ENCODE measurements at regions not wholly inside any gene's neighbourhood (a gene's known extent, or its start where the extent isn't known, plus 50 kb on each side); places are given as distances from the start of the nearest gene placed in this dataset.

DNA sequence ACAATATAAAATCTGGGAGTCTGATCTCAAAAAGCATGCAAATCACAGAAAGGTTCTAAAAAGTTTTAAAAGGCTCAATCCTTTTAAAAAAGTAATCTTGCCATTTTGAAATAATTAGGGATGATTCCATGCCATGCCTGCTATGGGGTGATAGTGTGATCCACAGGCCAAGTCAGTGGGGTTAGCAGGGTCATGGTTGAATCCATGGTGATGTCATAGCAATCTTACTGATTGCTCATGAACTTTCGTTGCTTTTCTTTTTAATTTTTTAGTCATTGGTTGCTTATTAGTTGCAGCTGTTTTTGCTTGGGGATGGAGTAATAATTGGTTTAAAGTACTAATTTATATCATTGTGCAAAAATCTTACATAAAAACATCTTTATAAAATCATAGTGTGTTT is 485.0 kb downstream of the ENC1 start:
- Mint-ChIP-seq H3K27ac (no peak overlapping the region), H3K4me3 (no peak overlapping the region), H3K9me3 (no peaks in the 10 kb centered on the region), H3K36me3 (no peaks in the 10 kb centered on the region), H3K27me3 (peaks cover 6 to 17% of the 10 kb centered on the region in 2 donors), H3K4me1 (no peaks in the 10 kb centered on the region)
- no peak overlapping the region for H3K27ac ChIP-seq (ENCODE audit: low read length)
- no peak overlapping the region for H3K4me3 ChIP-seq (ENCODE audit: control insufficient read depth in 1 of 2, extremely low read depth in 1 of 2, low read length in 1 of 2)
- no peaks in the 10 kb centered on the region for H3K9me3 ChIP-seq
- ChIA-PET CTCF (no interaction called here), POLR2A (no interaction called here)
- no peaks in the 10 kb centered on the region for H3K4me1 ChIP-seq (ENCODE audit: control insufficient read depth in 1 of 2, extremely low read depth in 1 of 2, insufficient read depth in 2 of 2, low read length in 2 of 2)
- no CpG with 5 or more reads among the region's 1 CpG for WGBS (ENCODE audit: insufficient coverage)
- DNase-seq (no peak), ATAC-seq (replicated peaks in 1 of 4) (no peak)
- H3K27me3 ChIP-seq (replicated peaks in 1 of 2; ENCODE audit: control insufficient read depth in 2 of 2, extremely low read depth in 1 of 2, insufficient read depth in 2 of 2, low read length in 1 of 2), result no peaks in the 10 kb centered on the region
- no peaks in the 10 kb centered on the region for H3K36me3 ChIP-seq (ENCODE audit: control insufficient read depth in 2 of 2, extremely low read depth in 1 of 2, insufficient read depth in 1 of 2, low read length in 1 of 2)

DNA sequence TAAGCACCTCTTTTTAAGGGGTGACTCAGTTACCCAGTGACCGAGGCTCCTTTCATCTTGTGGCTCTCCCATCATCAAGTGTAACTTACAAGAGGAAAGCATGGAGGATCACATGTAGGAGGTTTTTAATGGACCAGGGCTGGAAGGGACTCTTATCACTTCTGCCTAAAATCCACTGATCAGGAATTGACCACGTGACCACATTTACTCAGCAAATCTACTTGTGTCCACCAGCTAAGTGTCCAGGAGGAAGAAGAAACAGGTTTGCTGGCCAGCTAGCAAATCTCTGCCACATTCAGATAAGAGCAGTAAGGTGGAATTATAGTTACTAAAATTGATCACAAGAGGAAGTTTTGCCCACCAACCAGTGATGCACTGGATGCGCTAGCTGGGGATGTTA is 486.0 kb downstream of the ENC1 start:
- Mint-ChIP-seq H3K27me3 (peaks cover 9 to 21% of the 10 kb centered on the region in 2 donors), H3K4me1 (no peaks in the 10 kb centered on the region), H3K27ac (no peak overlapping the region), H3K9me3 (no peaks in the 10 kb centered on the region), H3K36me3 (no peaks in the 10 kb centered on the region), H3K4me3 (no peak overlapping the region)
- Histone ChIP-seq H3K4me3 (ENCODE audit: control insufficient read depth in 1 of 2, extremely low read depth in 1 of 2, low read length in 1 of 2) (no peak overlapping the region), H3K36me3 (ENCODE audit: control insufficient read depth in 2 of 2, extremely low read depth in 1 of 2, insufficient read depth in 1 of 2, low read length in 1 of 2) (no peaks in the 10 kb centered on the region), H3K27ac (ENCODE audit: low read length) (no peak overlapping the region), H3K4me1 (ENCODE audit: control insufficient read depth in 1 of 2, extremely low read depth in 1 of 2, insufficient read depth in 2 of 2, low read length in 2 of 2) (no peaks in the 10 kb centered on the region), H3K9me3 (no peaks in the 10 kb centered on the region), H3K27me3 (replicated peaks in 1 of 2; ENCODE audit: control insufficient read depth in 2 of 2, extremely low read depth in 1 of 2, insufficient read depth in 2 of 2, low read length in 1 of 2) (no peaks in the 10 kb centered on the region)
- CTCF ChIA-PET, result no interaction called here
- ATAC-seq (replicated peaks in 1 of 4), result no peak
- no peak for DNase-seq
- POLR2A ChIA-PET, result no interaction called here
- no CpG with 5 or more reads among the region's 3 CpGs for WGBS (ENCODE audit: insufficient coverage)

DNA sequence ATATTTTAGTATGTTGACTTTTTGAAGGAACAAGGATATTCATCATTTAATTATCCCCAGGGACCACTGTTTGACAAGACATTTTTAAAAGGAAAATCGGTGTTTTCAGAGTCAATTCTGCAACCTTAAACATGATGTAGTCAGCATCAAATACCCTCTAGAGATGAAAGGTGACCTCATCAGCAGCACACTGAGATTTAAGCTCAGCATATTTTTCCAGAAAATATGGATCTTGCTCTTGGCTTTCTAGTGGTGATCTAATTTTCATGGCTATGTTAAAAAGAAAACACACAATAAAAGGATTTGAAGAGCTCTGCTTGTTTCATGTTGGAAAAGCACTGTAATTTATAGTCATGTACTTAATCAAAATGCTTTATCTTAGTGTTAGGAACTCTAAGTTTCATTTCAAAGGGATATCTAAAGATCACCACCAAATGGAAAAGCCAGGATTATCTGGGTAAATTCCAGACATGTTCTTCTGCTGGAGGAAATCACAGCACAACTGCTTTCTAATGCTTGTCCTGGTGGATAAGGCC is 487.2 kb downstream of the ENC1 start:
- H3K4me1 Mint-ChIP-seq, result no peaks in the 10 kb centered on the region
- no peaks in the 10 kb centered on the region for H3K27me3 ChIP-seq (replicated peaks in 1 of 2; ENCODE audit: control insufficient read depth in 2 of 2, extremely low read depth in 1 of 2, insufficient read depth in 2 of 2, low read length in 1 of 2)
- no peak overlapping the region for H3K27ac Mint-ChIP-seq
- no peak for DNase-seq
- no peak for ATAC-seq (replicated peaks in 1 of 4)
- 50% methylated on average over 1 of the region's 1 CpG for WGBS (ENCODE audit: insufficient coverage)
- no peak overlapping the region for H3K27ac ChIP-seq (ENCODE audit: low read length)
- no peaks in the 10 kb centered on the region for H3K36me3 Mint-ChIP-seq
- no peaks in the 10 kb centered on the region for H3K9me3 ChIP-seq
- H3K4me3 ChIP-seq (ENCODE audit: control insufficient read depth in 1 of 2, extremely low read depth in 1 of 2, low read length in 1 of 2), result no peak overlapping the region
- peaks cover 9 to 16% of the 10 kb centered on the region in 2 donors for H3K27me3 Mint-ChIP-seq
- ChIA-PET POLR2A (interaction anchor here in 1 of 2 donors (0.5 kb wide), 1 partner anchor 1882 kb away, joined by 3 read pairs; no protein-coding TSS in a partner anchor), CTCF (no interaction called here)
- H3K36me3 ChIP-seq (ENCODE audit: control insufficient read depth in 2 of 2, extremely low read depth in 1 of 2, insufficient read depth in 1 of 2, low read length in 1 of 2), result no peaks in the 10 kb centered on the region
- H3K4me1 ChIP-seq (ENCODE audit: control insufficient read depth in 1 of 2, extremely low read depth in 1 of 2, insufficient read depth in 2 of 2, low read length in 2 of 2), result no peaks in the 10 kb centered on the region
- H3K4me3 Mint-ChIP-seq, result no peak overlapping the region
- H3K9me3 Mint-ChIP-seq, result no peaks in the 10 kb centered on the region

- no CpG with 5 or more reads among the region's 6 CpGs for WGBS (ENCODE audit: insufficient coverage)
- H3K9me3 ChIP-seq, result no peaks in the 10 kb centered on the region
- ChIA-PET CTCF (interaction anchor here in 1 of 2 donors (0.6 kb wide), 1 partner anchor 84 kb away, joined by 3 read pairs; no protein-coding TSS in a partner anchor), POLR2A (no interaction called here)
- no peaks in the 10 kb centered on the region for H3K27me3 ChIP-seq (replicated peaks in 1 of 2; ENCODE audit: control insufficient read depth in 2 of 2, extremely low read depth in 1 of 2, insufficient read depth in 2 of 2, low read length in 1 of 2)
- no peaks in the 10 kb centered on the region for H3K4me1 ChIP-seq (ENCODE audit: control insufficient read depth in 1 of 2, extremely low read depth in 1 of 2, insufficient read depth in 2 of 2, low read length in 2 of 2)
- Mint-ChIP-seq H3K9me3 (no peaks in the 10 kb centered on the region), H3K27ac (no peak overlapping the region), H3K4me1 (no peaks in the 10 kb centered on the region), H3K36me3 (no peaks in the 10 kb centered on the region), H3K27me3 (peaks cover 9 to 18% of the 10 kb centered on the region in 2 donors), H3K4me3 (no peak overlapping the region)
- no peak for ATAC-seq (replicated peaks in 1 of 4)
- H3K27ac ChIP-seq (ENCODE audit: low read length), result no peak overlapping the region
- no peak overlapping the region for H3K4me3 ChIP-seq (ENCODE audit: control insufficient read depth in 1 of 2, extremely low read depth in 1 of 2, low read length in 1 of 2)
- no peaks in the 10 kb centered on the region for H3K36me3 ChIP-seq (ENCODE audit: control insufficient read depth in 2 of 2, extremely low read depth in 1 of 2, insufficient read depth in 1 of 2, low read length in 1 of 2)
- no peak for DNase-seq
These were observed 487.8 kb downstream of the ENC1 start for GRCh38 chr5:74152625-74153254.

DNA sequence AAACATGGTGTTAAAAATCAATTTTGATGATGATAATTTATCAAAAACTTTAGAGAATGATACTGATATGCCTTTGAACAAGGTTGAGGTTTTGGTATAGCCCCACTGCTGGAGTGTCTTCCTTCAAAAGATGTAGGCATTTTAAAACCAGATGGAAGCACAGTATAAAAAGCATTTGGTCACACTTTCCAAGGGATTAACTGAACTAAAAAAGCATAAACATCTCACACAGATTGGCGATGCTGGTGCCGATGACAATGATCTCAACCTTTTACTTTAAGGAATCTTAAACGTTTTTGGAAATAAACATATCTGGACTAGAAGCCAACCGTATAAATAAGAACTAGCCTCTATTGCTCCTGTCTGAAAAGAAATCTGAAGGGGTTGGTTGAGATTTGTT is 488.4 kb downstream of the ENC1 start:
- ChIA-PET POLR2A (no interaction called here), CTCF (no interaction called here)
- no peak overlapping the region for H3K27ac Mint-ChIP-seq
- no peaks in the 10 kb centered on the region for H3K4me1 Mint-ChIP-seq
- peaks cover 9 to 18% of the 10 kb centered on the region in 2 donors for H3K27me3 Mint-ChIP-seq
- no peak for DNase-seq
- Histone ChIP-seq H3K36me3 (ENCODE audit: control insufficient read depth in 2 of 2, extremely low read depth in 1 of 2, insufficient read depth in 1 of 2, low read length in 1 of 2) (no peaks in the 10 kb centered on the region), H3K27me3 (replicated peaks in 1 of 2; ENCODE audit: control insufficient read depth in 2 of 2, extremely low read depth in 1 of 2, insufficient read depth in 2 of 2, low read length in 1 of 2) (no peaks in the 10 kb centered on the region), H3K9me3 (no peaks in the 10 kb centered on the region), H3K4me3 (ENCODE audit: control insufficient read depth in 1 of 2, extremely low read depth in 1 of 2, low read length in 1 of 2) (no peak overlapping the region), H3K4me1 (ENCODE audit: control insufficient read depth in 1 of 2, extremely low read depth in 1 of 2, insufficient read depth in 2 of 2, low read length in 2 of 2) (no peaks in the 10 kb centered on the region), H3K27ac (ENCODE audit: low read length) (no peak overlapping the region)
- no peaks in the 10 kb centered on the region for H3K9me3 Mint-ChIP-seq
- H3K36me3 Mint-ChIP-seq, result no peaks in the 10 kb centered on the region
- H3K4me3 Mint-ChIP-seq, result no peak overlapping the region
- 92% methylated on average over 2 of the region's 4 CpGs for WGBS (ENCODE audit: insufficient coverage)
- no peak for ATAC-seq (replicated peaks in 1 of 4)

DNA sequence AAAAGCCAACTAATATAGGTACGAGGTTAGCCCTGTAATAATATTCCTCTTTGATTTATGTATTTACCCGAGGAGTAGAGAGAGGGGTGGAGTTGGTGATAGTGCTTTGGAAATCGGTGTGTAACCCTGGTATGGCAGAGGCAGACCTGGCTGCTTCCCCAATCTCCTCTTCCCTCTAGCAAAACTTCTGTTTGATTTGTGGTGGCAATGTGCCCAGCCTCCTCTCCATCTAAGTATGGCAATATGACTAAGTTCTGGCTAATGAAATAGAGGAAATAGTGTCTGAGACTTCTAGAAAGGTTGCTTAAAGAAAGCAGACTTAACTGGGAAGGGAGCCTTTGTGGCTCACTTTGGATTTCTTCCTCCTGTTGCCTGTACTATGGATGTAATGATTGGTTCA is 491.1 kb downstream of the ENC1 start:
- Mint-ChIP-seq H3K27me3 (peaks cover 12 to 25% of the 10 kb centered on the region in 2 donors), H3K4me3 (no peak overlapping the region), H3K36me3 (no peaks in the 10 kb centered on the region), H3K27ac (no peak overlapping the region), H3K9me3 (no peaks in the 10 kb centered on the region), H3K4me1 (no peaks in the 10 kb centered on the region)
- DNase-seq, result no peak
- no peak overlapping the region for H3K27ac ChIP-seq (ENCODE audit: low read length)
- H3K4me3 ChIP-seq (ENCODE audit: control insufficient read depth in 1 of 2, extremely low read depth in 1 of 2, low read length in 1 of 2), result no peak overlapping the region
- no peak for ATAC-seq (replicated peaks in 1 of 4)
- no peaks in the 10 kb centered on the region for H3K27me3 ChIP-seq (replicated peaks in 1 of 2; ENCODE audit: control insufficient read depth in 2 of 2, extremely low read depth in 1 of 2, insufficient read depth in 2 of 2, low read length in 1 of 2)
- no CpG with 5 or more reads among the region's 3 CpGs for WGBS (ENCODE audit: insufficient coverage)
- ChIA-PET POLR2A (no interaction called here), CTCF (no interaction called here)
- no peaks in the 10 kb centered on the region for H3K36me3 ChIP-seq (ENCODE audit: control insufficient read depth in 2 of 2, extremely low read depth in 1 of 2, insufficient read depth in 1 of 2, low read length in 1 of 2)
- no peaks in the 10 kb centered on the region for H3K4me1 ChIP-seq (ENCODE audit: control insufficient read depth in 1 of 2, extremely low read depth in 1 of 2, insufficient read depth in 2 of 2, low read length in 2 of 2)
- no peaks in the 10 kb centered on the region for H3K9me3 ChIP-seq

- Mint-ChIP-seq H3K27me3 (peaks cover 12 to 26% of the 10 kb centered on the region in 2 donors), H3K4me3 (no peak overlapping the region)
These were observed 492.2 kb downstream of the ENC1 start for GRCh38 chr5:74148321-74148720.

More at GRCh38 chr5:74148321-74148720, 492.2 kb downstream of the ENC1 start:
- Histone ChIP-seq H3K4me3 (ENCODE audit: control insufficient read depth in 1 of 2, extremely low read depth in 1 of 2, low read length in 1 of 2) (no peak overlapping the region), H3K9me3 (no peaks in the 10 kb centered on the region), H3K4me1 (ENCODE audit: control insufficient read depth in 1 of 2, extremely low read depth in 1 of 2, insufficient read depth in 2 of 2, low read length in 2 of 2) (no peaks in the 10 kb centered on the region), H3K27me3 (replicated peaks in 1 of 2; ENCODE audit: control insufficient read depth in 2 of 2, extremely low read depth in 1 of 2, insufficient read depth in 2 of 2, low read length in 1 of 2) (no peaks in the 10 kb centered on the region), H3K36me3 (ENCODE audit: control insufficient read depth in 2 of 2, extremely low read depth in 1 of 2, insufficient read depth in 1 of 2, low read length in 1 of 2) (no peaks in the 10 kb centered on the region), H3K27ac (ENCODE audit: low read length) (no peak overlapping the region)
- H3K4me1 Mint-ChIP-seq, result no peaks in the 10 kb centered on the region
- DNase-seq (no peak), ATAC-seq (replicated peaks in 1 of 4) (no peak)
- POLR2A ChIA-PET, result no interaction called here
- CTCF ChIA-PET, result no interaction called here
- no peaks in the 10 kb centered on the region for H3K9me3 Mint-ChIP-seq
- no peak overlapping the region for H3K27ac Mint-ChIP-seq
- no peaks in the 10 kb centered on the region for H3K36me3 Mint-ChIP-seq

Measured in T-cell (primary cell).